NT2/D1 (cell line): ENCODE measurements at regions not wholly inside any gene's neighbourhood (a gene's known extent, or its start where the extent isn't known, plus 50 kb on each side); places are given as distances from the start of the nearest gene placed in this dataset.

Experiments
- DNase-seq: peaks from one replicate; pipeline ENCODE4 v3.0.0-alpha.2; 2011; ENCODE audit warnings: low read depth, low spot score
- H3K27me3 ChIP-seq: 2 replicates; pipeline ENCODE4 v1.6.0; 2011; ENCODE audit warnings: mild to moderate bottlenecking; ENCODE audit not compliant: insufficient read length, insufficient read depth
- H3K36me3 ChIP-seq: 2 replicates; pipeline ENCODE4 v1.6.1; 2011; ENCODE audit warnings: mild to moderate bottlenecking, low read length, mixed read lengths; ENCODE audit not compliant: insufficient read depth, insufficient read length
- H3K4me1 ChIP-seq: 2 replicates; pipeline ENCODE4 v1.5.1; 2011; ENCODE audit not compliant: insufficient read depth, insufficient read length
- H3K4me3 ChIP-seq: 2 replicates; pipeline ENCODE4 v1.5.1; 2011; ENCODE audit warnings: low read depth; ENCODE audit not compliant: insufficient read length
- H3K9ac ChIP-seq: 2 replicates; pipeline ENCODE4 v1.6.0; 2011; ENCODE audit warnings: low read depth; ENCODE audit not compliant: insufficient read length
- H3K9me3 ChIP-seq: 2 replicates; pipeline ENCODE4 v1.5.1; 2011; ENCODE audit warnings: mild to moderate bottlenecking, low read length; ENCODE audit not compliant: insufficient read depth
- SUZ12 ChIP-seq: IDR thresholded peaks from 2 replicates; pipeline ENCODE4 v1.6.1; 2011; ENCODE audit not compliant: insufficient read length, insufficient read depth; ENCODE audit errors: extremely low read depth
- YY1 ChIP-seq: IDR thresholded peaks from 2 replicates; pipeline ENCODE4 v1.6.1; 2011; ENCODE audit not compliant: insufficient read length, insufficient read depth
- ZNF274 ChIP-seq: IDR thresholded peaks from 2 replicates; pipeline ENCODE4 v1.6.1; 2011; ENCODE audit warnings: mild to moderate bottlenecking, low read depth, low read length

GRCh38 chr4:159520074-159520473 lies 417.2 kb downstream of the RAPGEF2 start:
- no peak overlapping the region for H3K4me3 ChIP-seq
- H3K9ac ChIP-seq = no peak overlapping the region
- no peak for DNase-seq
- H3K27me3 ChIP-seq = no peaks in the 10 kb centered on the region
- peaks cover 6% of the 10 kb centered on the region; the same call in 1 of the 2 replicates for H3K9me3 ChIP-seq
- TF ChIP-seq ZNF274 = no peak
- TF ChIP-seq SUZ12 = no peak
- TF ChIP-seq YY1 = no peak
- H3K4me1 ChIP-seq = no peaks in the 10 kb centered on the region
- H3K36me3 ChIP-seq = no peaks in the 10 kb centered on the region

- no peaks in the 10 kb centered on the region for H3K27me3 ChIP-seq
- H3K9me3 ChIP-seq = peaks cover 6% of the 10 kb centered on the region; the same call in 1 of the 2 replicates
- TF ChIP-seq SUZ12 (no peak), YY1 (no peak), ZNF274 (no peak)
- no peaks in the 10 kb centered on the region for H3K36me3 ChIP-seq
- H3K4me1 ChIP-seq = no peaks in the 10 kb centered on the region
- no peak for DNase-seq
- no peak overlapping the region for H3K9ac ChIP-seq
- H3K4me3 ChIP-seq = no peak overlapping the region
Observed at GRCh38 chr4:159526172-159526571, 423.3 kb downstream of the RAPGEF2 start.

- no peaks in the 10 kb centered on the region for H3K36me3 ChIP-seq
- peaks cover 25% of the 10 kb centered on the region for H3K9me3 ChIP-seq
- no peaks in the 10 kb centered on the region for H3K4me1 ChIP-seq
- no peak for DNase-seq
- TF ChIP-seq YY1 = no peak
- no peak for TF ChIP-seq ZNF274
- no peak for TF ChIP-seq SUZ12
- H3K9ac ChIP-seq = no peak overlapping the region
- H3K4me3 ChIP-seq = no peak overlapping the region
- H3K27me3 ChIP-seq = no peaks in the 10 kb centered on the region
Observed at GRCh38 chr4:159534655-159535054, 431.8 kb downstream of the RAPGEF2 start.

GRCh38 chr4:159538556-159538955 lies 435.7 kb downstream of the RAPGEF2 start:
- Histone ChIP-seq H3K9ac (no peak overlapping the region), H3K36me3 (no peaks in the 10 kb centered on the region)

GRCh38 chr4:159540038-159540437 lies 437.2 kb downstream of the RAPGEF2 start:
- Histone ChIP-seq H3K4me1 (no peaks in the 10 kb centered on the region), H3K9me3 (peaks cover 25% of the 10 kb centered on the region), H3K4me3 (no peak overlapping the region), H3K27me3 (no peaks in the 10 kb centered on the region), H3K36me3 (no peaks in the 10 kb centered on the region), H3K9ac (no peak overlapping the region)
- no peak for DNase-seq
- TF ChIP-seq SUZ12 (no peak), ZNF274 (no peak), YY1 (no peak)

More at GRCh38 chr4:159538556-159538955, 435.7 kb downstream of the RAPGEF2 start:
- H3K4me3 ChIP-seq = no peak overlapping the region
- H3K9me3 ChIP-seq = peaks cover 25% of the 10 kb centered on the region
- H3K4me1 ChIP-seq = no peaks in the 10 kb centered on the region
- no peak for DNase-seq
- no peak for TF ChIP-seq SUZ12
- TF ChIP-seq ZNF274 = no peak
- TF ChIP-seq YY1 = no peak
- no peaks in the 10 kb centered on the region for H3K27me3 ChIP-seq

- Histone ChIP-seq H3K9me3 (peaks cover 25% of the 10 kb centered on the region), H3K9ac (no peak overlapping the region), H3K36me3 (no peaks in the 10 kb centered on the region), H3K4me1 (no peaks in the 10 kb centered on the region), H3K4me3 (no peak overlapping the region), H3K27me3 (no peaks in the 10 kb centered on the region)
- DNase-seq = no peak
- TF ChIP-seq ZNF274 = no peak
- no peak for TF ChIP-seq SUZ12
- TF ChIP-seq YY1 = no peak
Observed at GRCh38 chr4:159540501-159540900, 437.6 kb downstream of the RAPGEF2 start.

GRCh38 chr4:159541143-159541542 lies 438.3 kb downstream of the RAPGEF2 start:
- Histone ChIP-seq H3K4me1 (no peaks in the 10 kb centered on the region), H3K36me3 (no peaks in the 10 kb centered on the region), H3K27me3 (no peaks in the 10 kb centered on the region), H3K9ac (no peak overlapping the region), H3K9me3 (peaks cover 18% of the 10 kb centered on the region), H3K4me3 (no peak overlapping the region)
- no peak for DNase-seq
- TF ChIP-seq SUZ12 = no peak
- TF ChIP-seq YY1 = no peak
- TF ChIP-seq ZNF274 = no peak

- no peak overlapping the region for H3K9ac ChIP-seq
- H3K9me3 ChIP-seq = peaks cover 7% of the 10 kb centered on the region; the same call in 1 of the 2 replicates
- no peaks in the 10 kb centered on the region for H3K27me3 ChIP-seq
- no peaks in the 10 kb centered on the region for H3K4me1 ChIP-seq
- no peaks in the 10 kb centered on the region for H3K36me3 ChIP-seq
- no peak for DNase-seq
- no peak for TF ChIP-seq SUZ12
- no peak for TF ChIP-seq YY1
- TF ChIP-seq ZNF274 = no peak
- no peak overlapping the region for H3K4me3 ChIP-seq
Observed at GRCh38 chr4:159542296-159542695, 439.4 kb downstream of the RAPGEF2 start.
